ENCODE measurements at regions not wholly inside any gene's neighbourhood (a gene's known extent, or its start where the extent isn't known, plus 50 kb on each side); places are given as distances from the start of the nearest gene placed in this dataset.
A peak's percentile ranks its signal among the peaks of the same experiment; 100 is the strongest.

DNA sequence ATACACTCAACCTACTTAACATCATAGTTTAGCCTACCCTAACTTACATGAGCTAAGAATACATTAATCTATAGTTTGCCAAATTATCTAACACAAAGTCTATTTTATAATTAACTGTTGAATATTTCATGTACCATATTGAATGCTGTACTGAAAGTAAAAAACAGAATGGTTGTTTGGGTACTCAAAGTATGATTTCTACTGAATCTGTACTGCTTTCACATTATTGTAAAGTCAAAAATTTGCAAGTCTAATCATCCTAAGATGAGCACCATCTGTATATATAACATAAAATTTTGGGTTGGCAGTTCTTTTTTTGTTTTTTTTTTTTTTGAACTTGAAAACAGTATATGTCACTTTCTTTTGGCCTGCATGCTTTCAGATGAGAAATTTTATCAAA, 1212.6 kb downstream of the SLITRK5 start:
- DNase-seq (ENCODE audit: low spot score), result no peak

DNA sequence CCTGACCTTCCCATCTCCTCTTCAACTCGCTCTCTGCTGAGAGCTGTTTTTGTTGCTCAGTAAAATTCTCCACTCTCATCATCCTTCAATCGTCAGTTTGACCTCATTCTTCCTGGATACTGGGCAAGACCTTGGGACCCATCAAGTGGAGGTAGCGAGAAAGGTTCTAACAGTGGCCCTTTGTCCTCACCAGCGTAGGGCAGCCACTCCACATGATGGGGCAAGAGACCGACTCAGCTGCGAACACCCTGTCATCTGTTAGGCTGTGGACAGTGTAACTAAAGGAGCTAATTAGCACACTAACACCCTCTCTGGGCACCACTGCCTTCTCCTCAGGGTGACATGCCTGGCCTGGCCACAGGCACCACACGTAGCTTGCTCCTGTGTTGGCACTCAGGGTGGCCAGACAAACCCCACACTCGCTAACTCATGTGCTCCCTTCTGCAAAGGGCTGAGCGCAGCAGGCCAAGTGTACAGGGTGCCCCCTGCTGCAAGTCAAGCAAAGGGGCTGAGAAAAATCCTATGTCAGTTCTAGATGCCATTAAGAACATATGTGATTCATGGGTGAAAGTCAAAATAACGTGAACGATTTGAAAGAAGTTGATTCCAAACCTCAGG, 1216.0 kb downstream of the SLITRK5 start:
- DNase-seq (ENCODE audit: low spot score), result no peak

DNA sequence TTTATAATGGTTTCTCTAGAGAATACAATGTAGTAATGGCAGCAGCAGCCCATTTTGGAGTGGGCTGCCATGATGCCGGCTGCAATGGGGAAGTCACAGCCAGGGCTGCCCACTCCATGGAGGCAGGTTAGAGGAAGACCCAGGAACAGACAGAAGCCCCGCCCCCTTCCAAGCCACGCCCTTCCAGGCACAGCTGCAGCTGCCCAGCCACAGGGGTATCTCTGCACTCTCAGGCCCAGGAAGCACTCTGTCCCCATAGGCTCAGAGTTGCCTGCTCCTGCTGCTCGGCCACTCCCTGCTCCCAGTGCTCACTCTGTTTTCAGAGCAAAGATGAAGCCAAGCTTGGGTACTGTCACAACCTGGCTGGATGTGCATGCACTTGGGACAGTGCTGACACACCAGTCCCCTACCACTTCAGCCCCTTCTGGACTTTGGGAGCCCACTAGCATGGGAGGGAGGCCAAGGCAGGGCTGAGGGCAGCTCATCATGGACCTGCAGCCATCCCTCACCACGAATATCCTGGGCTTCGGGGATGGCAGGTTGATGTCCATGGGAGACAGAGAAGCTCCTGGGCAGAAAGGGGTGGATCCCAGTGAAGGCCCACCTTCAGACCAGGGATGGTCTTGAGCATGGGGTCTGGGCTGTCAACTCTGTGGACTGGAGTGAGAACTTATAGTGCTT, 1224.2 kb downstream of the SLITRK5 start:
- DNase-seq (ENCODE audit: low spot score), result no peak

DNA sequence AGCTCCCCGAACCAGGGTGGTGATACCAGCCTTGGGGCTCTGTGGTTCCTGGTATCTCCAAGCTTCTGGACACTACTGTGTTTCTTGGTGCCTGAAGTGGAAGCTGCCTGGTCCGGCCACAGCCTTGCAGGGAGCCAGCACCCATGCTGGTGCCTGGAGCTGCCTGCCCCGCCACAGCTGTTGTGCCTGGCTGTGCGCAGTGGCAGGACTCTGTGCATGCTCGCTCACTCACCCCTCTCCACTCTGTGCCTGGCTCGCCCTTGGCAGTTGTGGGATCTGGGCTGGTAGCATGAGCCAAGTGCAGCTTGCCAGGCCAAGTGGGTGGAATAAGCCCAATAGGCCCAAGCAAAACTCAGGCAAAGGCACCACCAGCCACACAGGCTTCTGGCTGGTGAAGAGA, 1225.3 kb downstream of the SLITRK5 start:
- DNase-seq (ENCODE audit: low spot score), result no peak

DNA sequence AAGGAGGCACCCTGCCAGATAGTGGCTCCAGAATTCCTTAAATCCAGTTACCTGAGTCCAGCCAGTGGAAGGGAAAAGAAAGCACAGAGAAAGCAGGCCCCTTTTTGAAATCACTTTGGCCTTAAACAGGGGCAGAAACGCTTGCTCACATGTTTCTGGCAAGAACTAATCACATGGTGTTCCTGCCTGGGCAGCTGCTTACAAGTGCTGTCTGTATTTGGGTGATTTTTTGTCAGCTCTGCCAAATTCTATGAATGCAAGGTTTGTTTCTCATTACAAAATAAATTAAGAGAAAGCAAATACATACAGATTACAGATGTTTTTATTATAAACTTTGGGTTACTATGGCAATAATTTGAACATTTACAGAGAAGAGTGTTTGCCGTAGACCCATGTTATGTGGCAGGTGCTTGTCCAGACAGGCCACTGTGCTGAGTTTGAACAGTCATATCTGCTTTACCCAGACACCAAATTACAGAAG, 1237.8 kb downstream of the SLITRK5 start:
- no peak for DNase-seq (ENCODE audit: low spot score)

DNA sequence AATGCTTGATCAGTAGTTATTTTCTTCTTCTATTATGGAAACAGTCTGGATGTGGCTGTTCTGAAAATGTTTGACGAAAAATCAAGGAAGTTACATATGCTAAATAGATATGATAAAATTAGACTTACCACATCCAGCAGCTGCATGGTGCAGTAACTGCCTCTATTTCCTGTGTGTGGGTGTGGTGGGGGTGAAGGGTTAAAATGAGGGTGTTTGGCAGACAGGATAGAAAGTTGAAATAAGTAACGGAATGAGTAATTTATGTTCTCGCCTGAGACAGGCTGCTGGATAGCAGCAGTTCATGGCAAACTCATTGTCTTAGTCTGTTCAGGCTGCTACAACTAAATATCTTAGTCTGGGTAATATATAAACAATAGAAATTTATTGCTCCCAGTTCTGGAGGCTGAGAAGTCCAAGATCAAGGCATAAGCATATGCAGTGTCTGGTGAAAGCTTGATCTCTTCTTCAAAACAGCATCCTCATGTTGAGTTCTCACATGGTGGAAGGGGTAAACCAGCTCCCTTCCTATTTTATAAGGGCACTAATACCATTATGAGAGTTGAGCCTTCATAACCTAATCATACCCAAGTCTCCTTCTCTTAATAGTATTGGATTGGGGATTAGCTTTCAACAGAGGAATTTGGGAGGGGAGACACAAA, 1248.9 kb downstream of the SLITRK5 start:
- DNase-seq (ENCODE audit: low spot score), result no peak

DNA sequence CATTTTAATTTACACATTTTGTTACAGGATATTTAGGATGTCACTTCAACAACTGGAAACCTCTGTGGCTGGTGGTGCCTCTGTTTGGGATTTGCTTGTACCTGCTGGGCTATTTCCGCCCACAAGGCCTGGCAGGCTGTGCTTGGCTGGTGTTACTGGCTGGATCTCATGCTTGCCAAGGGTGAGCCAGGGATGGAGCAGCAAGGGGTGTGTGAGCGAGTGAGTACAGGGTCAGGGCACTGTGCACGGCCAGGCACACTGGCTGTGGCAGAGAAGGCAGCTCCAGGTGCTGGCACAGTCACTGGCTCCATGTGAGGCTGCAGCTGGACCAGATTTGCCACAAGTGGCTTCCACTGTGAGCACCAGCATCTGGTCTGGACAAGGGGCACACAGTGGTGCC, 1254.8 kb downstream of the SLITRK5 start:
- no peak for DNase-seq (ENCODE audit: low spot score)

DNA sequence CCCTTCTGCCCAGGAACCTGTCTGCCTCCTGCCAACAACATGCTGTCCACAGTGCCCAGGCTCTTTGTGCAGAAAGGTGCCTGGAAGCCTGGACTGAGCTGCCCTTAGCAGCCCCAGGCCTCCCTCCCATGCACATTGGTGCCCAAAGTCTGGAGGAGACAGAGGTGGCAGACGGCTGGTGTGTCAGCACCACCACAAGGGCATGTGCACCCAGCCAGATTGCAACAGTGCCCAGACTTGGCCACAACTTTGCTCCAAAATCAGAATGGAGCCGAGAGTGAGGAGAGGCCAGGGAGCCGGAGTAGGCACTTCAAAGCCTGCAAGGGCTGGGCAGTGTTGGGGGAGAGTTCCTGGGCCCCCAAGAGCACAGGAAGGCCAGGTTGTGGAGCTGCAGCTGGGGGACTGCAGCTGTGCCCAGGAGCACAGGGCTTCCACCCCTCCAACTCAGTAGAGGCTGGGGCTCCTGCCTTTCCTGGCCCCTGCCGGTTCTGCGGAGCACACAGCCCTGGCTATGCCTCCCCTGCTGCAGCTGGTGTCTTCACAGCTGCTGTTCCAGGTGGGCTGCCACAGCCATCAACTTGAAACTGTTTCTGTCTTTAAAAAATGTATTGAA, 1255.8 kb downstream of the SLITRK5 start:
- DNase-seq (ENCODE audit: low spot score), result no peak

DNA sequence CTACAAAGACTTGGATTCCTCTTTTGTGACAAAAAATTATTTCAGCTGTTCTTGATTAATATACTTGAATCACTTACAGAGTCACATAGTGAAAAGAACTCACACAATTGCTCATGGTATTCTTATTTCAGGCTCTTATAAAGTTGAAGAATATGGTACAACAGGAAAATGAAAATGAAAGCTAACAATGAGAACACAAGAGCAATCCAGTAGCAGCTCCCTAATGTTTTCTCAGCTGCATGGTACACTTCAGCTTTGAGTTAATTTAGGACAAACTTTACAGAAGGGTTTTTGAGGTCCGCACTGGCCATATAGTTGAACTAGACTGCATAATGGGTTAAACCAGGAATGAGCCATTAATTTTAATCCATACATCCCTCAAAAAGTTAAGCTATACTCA, 1261.8 kb downstream of the SLITRK5 start:
- DNase-seq (ENCODE audit: low spot score), result no peak

DNA sequence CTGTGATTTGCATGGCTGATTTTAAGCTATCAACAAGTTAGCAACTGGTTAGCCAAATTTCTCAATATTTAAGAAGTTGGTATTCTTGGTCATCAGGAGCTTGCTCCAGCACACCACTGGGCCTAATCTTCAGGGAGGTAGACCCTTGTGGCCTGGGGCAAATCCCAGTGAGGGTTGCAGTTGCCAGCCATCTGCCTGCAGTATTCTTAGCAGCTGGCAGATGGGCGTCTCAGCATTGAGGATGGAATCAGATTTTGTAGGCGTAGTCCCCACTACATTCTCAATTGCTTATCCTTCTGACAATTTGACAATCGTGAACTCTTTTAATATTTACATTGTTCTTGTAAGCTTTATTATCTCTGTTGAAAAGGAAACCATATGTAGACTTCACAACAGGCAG, 1266.2 kb downstream of the SLITRK5 start:
- no peak for DNase-seq (ENCODE audit: low spot score)

DNA sequence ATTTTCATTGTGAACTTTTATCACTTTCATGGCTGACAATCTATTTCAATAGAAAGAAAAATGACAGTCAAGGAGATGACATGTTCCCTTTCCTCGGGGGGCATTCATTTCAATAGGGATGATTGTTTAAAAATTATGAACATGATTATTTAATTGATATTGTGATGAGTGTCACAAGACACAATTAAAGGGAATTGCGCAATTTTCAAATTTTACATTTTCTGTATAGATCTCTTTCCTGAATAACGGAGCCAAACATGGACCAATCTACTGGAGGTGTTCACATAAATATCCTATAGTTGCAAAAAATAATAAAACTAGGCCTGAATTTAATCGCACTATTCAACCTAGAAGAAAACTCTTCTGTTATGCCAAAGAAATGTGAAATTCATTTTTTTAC, 1274.6 kb downstream of the SLITRK5 start:
- no peak for DNase-seq (ENCODE audit: low spot score)

DNA sequence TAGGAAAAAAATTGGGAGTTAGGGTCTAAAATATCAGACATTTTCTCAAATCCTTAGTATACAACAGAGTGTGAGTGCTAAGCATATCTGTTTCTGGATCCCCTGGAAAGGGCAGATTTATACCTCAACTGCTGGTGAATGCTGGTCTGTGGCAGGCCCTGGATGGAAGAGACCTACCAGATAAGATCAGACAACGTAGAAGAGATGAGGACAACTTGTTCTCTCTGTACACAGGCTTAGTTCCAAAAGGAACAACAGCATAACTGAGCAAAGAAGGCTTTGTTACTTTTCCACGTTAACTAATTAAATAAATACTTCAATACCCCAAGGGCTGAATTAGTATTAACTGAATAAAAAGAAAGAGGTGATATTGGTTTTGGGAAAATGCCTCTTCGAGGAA, 1277.3 kb downstream of the SLITRK5 start:
- no peak for DNase-seq (ENCODE audit: low spot score)

DNA sequence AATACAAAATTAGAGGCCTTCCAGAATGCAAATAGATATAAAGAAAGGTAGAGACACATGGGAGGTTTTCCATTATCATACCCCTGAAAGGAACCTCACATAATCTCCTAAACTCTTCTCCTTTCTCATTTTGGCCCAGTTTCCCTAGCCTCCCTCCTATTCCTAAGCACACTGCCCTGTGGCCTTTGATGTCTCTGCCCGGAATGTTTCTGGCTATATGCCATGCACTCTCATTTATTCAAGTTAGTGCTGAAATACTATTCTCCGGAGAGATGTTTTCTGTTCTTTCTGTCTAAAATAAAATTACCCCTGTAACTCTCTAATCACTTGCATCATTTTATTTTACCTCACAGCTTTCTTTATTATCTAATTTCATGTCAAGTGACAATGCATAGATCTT, 1287.7 kb downstream of the SLITRK5 start:
- DNase-seq (ENCODE audit: low spot score), result no peak

DNA sequence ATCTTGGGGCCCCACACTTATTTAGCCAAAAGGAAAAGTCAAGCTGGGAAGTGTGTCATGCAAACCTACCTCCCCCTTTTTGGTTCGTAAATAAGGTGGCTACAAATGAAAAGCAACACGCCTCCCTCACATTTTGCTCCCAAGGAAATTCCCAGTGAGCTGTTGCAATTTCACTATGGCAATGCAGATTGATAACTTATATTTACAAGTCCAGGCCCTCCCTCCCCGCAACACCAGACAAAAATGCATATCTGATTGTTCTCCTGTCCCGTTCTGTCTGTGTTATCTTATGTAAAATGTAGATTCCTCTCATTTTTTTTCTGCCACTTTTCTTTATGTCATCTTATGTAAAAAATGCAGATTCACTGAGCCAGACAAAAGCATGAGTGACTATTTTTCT, 1305.3 kb downstream of the SLITRK5 start:
- DNase-seq (ENCODE audit: low spot score), result no peak

DNA sequence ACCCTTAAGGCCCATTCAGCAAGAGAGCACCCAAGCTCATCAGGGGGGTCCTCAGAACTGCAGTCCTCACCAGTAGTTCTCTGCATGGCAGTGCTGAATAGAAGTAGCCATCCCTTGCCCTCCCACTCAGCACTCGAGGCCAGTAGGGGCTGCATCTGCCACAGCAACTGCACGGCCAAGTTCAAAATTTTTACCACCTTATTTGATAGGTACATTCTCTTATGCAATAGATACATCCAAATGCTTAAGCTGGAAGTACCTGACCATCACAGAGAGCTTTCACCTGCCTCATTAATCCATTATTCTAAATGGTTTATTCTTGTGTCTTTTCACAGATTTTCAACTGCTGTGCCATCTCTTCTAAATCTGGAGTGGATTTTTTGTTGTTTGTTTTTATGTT, 1307.4 kb downstream of the SLITRK5 start:
- no peak for DNase-seq (ENCODE audit: low spot score)

DNA sequence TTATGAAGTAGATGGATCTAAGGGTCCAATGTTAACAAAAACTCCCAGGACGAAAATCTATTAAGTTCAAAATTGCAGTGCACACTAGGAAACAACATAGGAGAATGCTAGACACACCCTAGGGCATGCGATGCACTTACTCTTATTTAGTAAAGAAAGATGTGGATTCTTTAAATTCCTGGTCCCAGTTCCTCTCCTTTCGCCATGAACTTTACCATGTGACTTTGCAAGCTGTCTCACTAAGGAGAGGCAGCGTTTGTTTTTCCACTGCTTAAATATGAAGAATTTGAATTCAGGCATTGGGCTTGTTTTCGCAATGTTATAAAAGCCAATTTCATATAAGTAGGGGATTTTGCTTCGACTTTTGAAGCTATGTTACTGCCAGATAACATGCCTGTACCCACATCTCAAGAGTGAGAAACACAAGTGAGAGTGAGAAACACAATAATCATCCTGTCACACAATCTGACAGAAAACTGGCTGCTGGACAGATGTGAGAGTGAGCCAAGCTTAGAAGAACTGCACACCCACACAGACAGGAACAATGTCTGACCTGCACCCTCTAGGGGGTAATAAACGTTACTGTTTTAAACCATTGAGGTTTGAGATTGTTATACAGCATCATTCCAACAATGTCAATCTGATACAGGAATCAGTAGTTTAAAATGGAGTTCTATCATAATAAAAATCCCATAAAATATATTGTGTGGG, 1308.4 kb downstream of the SLITRK5 start:
- DNase-seq (ENCODE audit: low spot score), result peak; percentile 0

DNA sequence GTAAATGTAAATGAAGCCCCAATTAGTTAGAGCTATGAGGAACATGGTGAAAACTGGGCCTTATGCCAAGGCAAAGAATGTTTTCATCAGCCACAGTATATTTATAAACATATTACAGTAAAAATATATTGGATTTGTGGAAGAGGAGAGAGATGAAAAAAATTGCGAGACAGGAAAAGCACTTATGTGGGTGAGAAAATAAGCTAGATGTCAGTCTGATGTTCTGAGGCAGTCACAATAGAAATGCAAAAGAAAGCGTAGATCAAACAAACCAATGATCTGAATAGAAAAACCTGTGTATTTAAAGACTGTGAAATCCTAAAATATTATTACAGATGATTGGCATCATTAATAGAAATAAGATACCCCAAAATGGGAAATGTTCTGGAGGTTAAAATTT, 1332.5 kb downstream of the SLITRK5 start:
- no peak for DNase-seq (ENCODE audit: low spot score)

DNA sequence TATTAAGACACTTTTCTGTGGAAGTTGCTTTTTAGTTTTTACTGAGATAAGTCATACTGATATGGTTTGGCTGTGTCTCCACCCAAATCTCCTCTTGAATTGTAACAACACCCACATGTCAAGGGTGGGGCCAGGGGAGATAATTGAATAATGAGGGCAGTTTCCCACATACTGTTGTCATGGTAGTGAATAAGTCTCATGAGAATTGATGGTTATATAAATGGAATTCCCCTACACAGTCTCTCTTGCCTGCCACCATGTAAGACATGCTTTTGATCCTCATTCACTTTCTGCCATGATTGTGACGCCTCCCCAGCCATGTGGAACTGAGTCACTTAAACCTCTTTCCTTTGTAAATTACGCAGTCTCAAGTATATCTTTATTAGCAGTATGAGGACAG, 1340.4 kb downstream of the SLITRK5 start:
- no peak for DNase-seq (ENCODE audit: low spot score)

DNA sequence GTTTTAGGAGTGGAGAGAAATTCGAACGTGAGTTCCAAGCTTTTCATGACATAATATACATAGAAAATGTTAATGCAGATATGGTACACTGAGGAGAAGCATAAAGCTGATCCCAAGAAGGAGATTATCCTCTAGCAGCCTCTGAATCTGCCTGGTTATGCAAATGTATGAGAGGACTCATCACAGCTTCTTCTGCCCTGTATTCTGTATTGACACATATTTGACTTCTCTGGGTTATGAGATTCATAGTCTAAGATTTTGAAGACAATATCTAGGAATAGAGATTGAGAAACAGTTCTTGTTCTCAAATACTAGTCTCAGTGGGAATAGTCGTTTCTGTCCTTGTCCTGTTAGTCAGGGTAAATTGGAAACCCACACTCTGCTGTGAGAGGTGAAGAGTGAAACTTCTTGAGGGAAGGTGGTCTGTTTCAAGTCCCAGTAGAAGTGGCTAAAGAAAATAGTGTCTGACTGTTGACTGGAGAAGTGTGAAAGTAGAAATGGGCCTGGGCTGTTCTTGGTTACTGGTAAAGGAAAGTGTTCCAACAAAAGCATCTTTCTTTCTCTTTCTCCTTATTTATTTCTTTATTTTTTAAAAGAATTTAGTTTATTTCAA, 1356.6 kb downstream of the SLITRK5 start:
- no peak for DNase-seq (ENCODE audit: low spot score)

DNA sequence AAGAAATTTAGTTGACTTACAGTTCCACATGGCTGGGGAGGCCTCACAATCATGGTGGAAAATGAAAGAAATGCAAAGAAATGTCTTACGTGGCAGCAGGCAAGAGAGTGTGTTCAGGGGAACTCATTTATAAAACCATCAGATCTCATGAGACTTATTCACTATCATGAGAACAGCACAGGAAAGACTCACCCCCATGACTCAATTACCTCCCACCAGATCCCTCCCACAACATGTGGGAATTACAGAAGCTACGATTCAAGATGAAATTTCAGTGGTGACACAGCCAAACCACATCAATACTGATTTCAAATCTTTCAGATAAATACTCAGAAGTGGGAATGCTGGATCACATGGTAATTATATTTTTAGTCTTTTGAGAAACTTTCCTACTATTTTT, 1357.9 kb downstream of the SLITRK5 start:
- no peak for DNase-seq (ENCODE audit: low spot score)

DNA sequence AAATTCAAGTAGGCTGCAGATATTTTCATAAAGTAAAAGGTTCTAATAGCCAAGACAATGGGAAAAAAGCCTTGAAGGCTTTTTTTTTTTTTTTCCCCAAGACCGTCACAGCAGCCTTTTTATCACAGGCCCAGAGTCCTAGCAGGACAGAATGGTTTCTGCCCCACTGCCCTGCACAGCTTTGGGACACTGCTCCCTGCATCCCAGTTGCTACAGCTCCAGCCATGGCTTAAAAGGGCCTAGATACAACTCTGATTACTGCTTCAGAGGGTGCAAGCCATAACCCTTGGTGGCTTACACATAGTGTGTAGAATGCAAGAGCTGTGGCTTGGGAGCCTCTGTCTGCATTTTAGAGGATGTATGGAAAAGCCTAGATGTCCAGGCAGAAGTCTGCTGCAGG, 1362.8 kb downstream of the SLITRK5 start:
- DNase-seq (ENCODE audit: low spot score), result no peak

DNA sequence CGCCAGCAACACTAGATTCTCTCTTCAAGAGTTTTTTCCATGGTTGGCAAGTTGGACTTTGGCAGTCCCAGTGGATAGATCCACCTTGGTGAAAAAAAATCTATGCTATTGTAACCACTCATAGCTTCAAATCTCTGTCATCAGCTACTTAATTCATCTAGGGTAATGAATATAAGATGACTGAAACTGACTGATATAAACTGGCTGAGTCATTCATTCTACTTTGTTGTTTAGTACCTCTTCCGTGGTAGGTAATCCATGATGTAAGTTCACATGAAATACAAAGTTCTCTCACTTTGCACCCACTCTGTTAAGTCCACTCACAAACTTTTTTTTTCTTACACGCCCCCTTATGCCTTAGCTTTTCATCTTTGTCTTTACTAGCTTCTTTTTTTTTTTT, 1381.5 kb downstream of the SLITRK5 start:
- DNase-seq (ENCODE audit: low spot score), result no peak

Data from CD4-positive, alpha-beta T cell treated with Interleukin-15 for 4 hours (primary cell).